Embryonic facial prominence (tissue), 1 donor: ENCODE measurements at regions not wholly inside any gene's neighbourhood (a gene's known extent, or its start where the extent isn't known, plus 50 kb on each side); places are given as distances from the start of the nearest gene placed in this dataset.
"Not testable (repeated sequence)": the region's sequence is repeated elsewhere in the genome, so short reads cannot be mapped to it uniquely, and the experiment has no call there.

Source experiments
- DNase-seq: peaks from one replicate; pipeline ENCODE4 v3.0.0-alpha.2; 2016; ENCODE audit errors: extremely low spot score

DNA sequence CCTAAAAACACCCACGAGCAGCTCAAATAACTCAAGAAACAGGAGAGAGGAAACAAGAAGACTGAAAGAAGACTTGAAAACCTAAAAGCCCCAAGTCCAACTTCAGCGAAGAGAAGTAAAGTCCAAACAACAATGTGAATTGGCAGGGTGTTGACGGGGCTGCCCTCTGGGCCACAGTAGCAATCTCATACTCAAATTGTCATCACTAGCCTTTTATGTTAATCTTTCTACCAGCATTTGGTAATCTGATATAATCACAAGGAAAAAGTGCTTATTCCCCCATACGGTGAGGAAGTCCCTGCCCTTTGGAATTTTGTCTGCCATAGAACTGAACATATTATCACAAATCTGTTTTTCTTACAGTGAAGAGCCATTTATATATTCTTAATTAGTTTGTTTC, 51.5 kb upstream of the IFNE start:
- DNase-seq, result no peak

DNA sequence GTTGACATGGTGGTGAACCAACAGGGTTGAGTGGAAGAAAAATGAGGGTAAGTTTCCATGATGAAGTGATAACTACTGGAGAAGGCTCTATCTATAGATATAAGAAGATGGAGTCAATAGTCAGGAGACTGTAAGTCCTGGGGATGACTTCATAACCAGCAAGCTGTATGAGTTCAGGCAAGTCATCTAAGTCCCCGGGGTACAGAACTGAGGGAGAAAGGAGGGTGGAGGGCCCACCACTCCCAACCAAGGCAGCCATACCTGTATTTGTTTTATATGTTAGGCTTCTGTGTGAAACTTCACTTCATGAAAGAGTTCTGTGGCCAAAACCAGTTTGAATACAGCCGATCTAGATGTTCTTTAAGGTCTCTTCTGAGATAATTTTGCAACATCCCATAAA, 53.3 kb upstream of the IFNE start:
- DNase-seq, result no peak

DNA sequence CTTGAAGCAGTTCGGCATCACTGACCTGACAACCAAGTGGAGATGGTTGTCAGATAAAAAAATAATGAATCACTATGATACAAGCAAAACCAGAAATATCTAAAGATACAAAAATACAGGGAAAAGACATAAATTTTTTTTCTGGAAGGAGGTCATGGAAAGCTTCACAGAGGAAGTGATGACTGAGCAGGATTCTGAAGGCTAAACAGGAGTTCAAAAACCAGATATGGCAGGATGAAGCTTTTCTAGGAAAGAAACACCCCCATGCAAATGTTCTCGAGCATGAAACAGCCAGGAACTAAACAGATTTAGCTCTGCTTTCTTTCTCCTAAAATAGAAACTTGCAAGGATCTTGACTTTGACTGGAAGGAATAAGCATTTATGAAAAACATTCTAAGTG, 60.7 kb upstream of the IFNE start:
- DNase-seq, result no peak

DNA sequence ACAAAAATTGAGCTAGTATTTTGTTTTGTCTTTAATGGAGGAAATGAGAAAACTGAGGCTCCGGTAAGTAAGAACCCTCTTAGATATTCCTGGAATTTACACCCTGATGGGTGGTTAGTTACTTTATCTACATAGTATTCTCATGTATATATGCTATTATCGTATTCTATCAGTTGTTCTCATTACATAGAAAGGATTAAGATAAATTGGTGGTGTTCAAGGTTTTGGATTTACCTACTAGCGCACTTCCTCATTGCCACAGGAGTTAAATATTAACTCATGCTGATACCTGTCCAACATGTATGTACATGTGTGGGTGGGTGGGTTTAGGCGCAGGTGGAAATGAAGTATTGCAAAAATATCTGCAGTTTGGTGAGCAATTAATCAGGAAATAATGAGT, 61.1 kb upstream of the IFNE start:
- no peak for DNase-seq

DNA sequence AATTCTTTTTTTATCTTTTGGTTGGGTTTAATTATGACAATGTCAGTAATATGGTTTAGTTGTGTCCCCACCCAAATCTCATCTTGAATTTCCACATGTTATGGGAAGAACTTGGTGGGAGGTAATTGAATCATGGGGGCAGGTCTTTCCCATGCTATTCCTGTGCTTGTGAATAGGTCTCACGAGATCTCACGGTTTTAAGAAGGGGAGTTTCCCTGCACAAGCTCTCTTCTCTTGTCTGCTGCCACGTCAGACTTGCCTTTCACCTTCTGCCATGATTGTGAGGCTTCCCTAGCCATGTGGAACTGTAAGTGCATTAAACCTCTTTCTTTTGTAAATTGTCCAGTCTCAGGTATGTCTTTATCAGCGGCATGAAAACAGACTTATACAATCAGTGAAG, 61.7 kb upstream of the IFNE start:
- DNase-seq, result not testable (repeated sequence)

DNA sequence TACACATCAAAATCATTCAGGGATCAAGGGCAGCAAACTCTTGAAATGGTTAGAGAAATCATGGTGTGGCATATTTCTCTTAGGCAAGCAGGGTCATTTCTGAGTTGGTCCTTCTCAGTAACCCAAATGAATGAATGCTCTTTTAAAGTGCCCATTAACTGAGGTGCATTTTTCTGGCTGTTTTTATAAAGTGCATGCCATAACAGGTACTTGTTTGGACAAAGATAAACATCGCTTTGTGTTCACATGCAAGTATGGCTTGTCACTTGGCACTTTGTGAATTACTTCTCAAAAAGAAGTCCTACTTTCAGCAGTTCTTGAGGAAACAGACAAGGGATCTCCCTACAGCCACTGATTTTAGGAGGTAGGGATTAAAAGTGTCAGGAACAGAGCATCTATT, 64.8 kb upstream of the IFNE start:
- no peak for DNase-seq

DNA sequence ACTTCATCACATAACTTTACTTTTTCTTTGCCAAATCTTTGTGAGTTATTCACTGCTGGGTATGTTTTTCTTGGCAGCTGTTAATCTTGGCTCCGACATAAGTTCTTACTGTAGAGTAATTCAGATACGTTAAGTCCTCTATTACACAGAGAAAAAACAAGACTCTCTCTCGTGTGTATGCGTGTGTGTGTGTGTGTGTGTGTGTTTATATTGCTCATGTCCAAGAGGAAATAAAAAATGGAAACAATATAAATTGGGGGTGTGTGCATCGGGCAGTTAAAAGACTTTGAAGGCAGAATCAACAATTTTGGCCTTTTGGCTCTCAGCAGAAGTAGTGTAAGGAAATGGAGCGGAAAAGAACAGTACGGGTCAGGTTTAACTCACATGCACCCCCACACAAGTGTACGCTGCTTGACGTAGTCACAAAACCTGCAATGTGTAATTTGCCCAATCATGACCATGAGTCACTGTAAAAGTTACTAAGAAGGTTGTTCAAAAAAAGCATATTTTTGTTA, 67.2 kb upstream of the IFNE start:
- peak; percentile 77 for DNase-seq

DNA sequence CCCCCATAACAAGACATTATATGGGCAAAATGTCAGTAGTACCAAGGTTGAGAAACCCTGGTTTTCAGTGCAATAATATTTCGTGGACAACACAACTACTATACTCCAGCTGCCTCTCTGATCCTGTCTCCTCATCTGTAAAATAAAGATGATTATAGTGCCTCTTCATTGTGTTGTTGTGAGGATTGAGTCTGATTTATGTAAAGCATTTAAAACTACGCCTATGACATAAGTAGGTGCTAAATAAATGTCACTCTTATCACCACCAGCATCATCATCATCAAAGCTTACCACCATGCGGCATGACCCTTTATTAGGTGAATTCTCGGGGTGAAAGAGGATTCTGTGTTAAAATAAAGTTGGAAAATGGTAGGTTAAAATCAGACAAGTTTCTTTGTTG, 67.8 kb upstream of the IFNE start:
- DNase-seq, result no peak

DNA sequence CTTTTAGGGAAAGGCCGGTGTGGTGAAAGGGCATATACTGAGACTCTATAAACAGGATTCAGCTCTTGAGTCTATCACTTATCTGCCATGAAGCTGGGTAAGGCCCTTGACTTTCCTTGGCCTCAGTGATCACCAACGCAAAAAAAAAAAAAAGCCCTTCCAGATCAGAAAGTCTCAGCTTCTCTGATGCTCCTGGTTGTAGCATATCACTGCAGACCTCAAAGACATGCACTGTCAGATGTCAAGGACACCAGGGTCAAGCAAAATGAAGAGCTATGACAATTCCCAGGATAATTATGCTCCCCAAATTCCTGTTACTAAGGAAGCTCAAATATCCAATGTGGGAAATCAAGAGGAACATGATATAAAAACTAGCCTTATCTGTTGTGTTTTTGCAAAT, 68.3 kb upstream of the IFNE start:
- no peak for DNase-seq

DNA sequence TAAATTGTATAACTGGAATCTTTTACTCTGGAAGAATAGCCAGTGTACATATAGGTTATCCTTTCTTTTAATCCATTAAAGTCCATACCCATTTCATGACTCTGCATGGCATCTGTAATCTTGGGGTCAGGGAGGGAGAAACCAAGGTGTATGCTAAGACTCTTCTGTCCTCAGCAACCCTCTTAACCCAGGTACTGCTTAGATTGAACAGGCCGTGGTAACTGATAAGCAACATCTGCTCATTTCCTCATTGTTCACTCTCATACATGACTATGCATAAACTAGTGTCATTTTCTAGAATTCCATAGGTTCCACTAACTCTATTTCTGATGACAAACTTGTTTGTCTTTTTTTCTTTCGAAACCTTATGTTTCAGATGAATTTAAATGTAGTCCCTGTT, 69.3 kb upstream of the IFNE start:
- DNase-seq, result no peak

DNA sequence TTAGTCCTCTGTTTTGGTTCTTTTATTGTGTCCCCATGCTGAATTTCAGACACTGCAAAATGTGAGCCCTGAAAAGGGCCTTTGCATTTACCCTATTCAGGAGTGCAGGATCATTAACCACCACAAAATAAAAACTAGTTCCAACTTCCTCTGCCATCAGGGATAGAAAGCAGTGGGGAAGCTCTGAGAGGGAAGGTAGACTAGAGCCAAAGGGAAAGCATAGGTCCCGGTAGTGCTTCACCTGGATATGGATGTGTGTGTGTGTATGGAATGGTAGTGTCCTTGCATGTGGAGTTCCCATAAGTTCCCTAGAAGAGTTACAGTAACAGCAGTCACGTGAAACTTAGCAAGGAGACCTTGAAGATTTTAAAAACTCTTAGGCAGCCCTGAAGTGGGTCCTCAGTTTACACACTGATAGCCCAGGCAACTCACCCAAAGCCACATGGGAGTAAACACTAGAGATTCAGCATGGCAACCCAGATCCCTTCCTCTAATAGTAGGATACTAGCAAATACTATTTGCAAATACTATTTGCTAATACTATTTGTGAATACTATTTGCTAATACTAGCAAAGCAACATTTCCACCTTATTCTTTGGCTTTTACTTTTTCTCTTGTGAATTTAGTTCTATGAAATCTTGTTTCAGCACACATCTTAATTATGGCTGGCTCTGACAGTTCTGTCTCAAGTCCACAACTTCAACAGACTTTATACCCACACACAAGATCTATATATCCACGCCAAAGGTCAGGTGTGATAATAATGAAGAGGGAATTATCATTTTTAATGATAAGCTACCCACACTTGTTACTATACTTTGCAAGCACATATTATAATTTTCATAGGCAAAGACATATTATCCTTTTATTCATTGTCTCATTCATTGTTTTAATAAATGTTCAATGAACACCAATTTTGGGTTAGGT, 70.4 kb upstream of the IFNE start:
- DNase-seq, result no peak

DNA sequence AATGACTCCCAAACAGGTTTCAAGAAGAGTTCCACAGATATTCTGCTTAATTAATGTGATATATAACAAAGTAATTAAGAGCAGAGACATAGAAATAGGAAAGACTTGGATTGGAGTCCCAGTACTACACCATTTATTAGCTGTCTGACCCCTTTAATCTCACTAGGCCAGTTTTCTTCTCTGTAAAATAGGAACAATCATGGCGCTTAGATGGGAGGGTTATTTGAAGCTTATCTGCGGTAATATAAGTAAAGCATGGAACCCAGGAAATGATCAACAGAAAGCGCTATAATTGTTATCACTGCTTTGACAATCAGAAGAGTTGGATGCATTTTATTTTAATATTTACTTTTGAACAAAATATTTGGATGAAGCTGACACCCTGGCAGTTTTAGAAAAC, 71.3 kb upstream of the IFNE start:
- DNase-seq, result no peak

DNA sequence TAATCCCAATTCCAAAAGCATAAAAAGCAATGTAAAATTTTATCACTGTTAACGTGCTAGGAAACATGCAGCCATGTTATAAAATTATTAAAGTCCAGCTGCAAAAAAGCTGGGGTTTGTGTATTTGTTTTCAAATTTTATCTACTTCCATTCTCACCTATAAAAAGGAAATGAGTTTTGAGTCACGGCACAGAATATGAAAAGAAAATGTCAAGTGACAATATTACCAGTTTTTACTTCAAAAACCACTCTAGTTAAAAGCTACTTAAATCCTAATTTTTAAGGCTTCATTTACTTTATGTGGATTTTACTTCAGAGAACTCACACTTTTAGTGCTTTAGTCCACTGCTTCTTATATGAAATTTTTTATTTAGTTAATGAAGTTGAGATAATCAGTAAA, 72.7 kb upstream of the IFNE start:
- DNase-seq, result no peak

DNA sequence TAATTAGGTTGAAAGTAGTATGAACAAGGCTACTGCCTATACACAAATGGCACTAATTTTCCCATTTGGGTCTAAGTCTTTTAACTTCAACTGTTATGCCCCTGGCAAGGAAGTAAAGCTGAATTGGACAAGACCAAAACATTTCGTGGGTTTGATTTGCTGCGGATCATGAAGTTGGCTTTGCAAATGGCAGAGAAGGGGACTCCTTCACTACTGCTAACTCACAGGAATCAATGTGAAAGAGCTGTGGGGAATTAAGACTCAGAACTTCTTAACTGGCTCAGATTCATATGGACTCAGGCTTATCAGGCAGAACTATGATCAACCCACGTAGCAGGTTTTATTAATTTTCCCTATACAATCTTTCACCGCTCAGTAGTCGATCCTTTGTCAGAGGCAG, 73.8 kb upstream of the IFNE start:
- DNase-seq, result no peak

DNA sequence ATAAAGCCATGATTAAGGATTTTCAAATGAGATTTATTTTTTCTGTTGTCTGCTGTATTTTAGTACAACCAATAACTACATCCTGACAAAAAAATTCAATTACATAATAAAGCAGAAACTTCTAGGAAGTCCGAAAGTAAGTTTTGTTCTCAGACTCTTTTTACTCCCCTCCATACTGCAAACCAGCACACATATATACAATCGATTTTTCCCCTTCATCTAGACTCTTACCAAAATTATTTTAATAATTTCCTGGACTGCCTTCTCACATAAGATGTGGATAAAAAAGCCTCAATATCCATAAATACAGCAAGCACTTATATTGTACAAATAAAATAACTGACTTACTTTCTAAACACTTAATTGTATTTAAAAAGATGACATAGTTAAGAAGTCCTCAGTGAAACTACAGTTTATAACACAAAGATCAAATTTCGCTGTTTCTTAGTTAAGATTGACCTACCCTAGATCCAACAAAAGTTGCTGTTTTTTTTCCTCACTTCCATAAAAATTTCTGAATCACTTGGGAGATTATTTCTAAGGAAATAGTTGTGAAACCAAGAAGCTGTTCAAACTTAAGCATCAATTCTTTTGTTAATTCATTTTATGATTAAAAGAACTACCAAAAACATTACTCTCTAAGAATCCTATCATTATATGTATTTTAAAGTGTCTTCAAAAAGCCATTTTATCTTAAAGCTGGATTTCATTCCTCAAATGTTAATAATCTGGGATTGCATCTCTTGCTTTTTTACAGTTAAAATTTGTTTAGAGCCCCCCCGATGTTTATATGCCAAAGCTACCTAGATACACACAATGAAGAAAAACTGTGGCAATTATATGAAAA, 74.7 kb upstream of the IFNE start:
- DNase-seq, result no peak

DNA sequence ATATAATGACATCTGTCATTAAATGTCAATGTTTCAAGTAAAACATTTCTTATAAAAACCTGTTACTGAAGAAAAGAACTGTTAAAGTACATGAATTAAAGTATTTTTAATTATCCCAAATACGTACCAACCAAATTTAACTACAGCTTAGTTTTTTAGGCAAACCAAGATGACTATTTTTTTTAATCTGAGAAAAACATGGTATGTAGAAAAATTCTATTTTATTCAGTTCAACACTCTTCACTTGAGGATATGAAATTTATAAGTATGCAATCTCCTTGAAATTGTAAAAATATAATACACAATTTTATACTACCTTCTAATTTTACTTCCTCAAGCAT, 75.3 kb upstream of the IFNE start:
- DNase-seq, result no peak

DNA sequence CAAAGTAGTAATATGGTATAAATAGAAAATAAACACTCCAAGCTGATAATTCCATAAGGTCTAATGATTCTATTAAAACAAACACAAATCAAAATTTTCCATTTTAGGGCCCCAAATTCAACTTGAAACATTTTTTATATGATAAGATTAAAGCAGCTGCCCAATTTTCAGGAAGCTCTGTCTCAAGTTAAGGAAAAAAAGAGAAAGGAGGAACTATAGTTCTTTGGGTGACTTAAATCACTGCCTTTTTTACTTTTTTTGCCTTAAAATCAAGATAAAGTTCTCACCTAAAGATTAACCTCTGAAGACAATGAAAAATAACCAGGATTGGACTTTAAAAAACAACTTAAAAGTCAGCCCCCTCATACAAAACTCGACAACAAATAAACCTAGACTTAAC, 76.0 kb upstream of the IFNE start:
- DNase-seq, result no peak

DNA sequence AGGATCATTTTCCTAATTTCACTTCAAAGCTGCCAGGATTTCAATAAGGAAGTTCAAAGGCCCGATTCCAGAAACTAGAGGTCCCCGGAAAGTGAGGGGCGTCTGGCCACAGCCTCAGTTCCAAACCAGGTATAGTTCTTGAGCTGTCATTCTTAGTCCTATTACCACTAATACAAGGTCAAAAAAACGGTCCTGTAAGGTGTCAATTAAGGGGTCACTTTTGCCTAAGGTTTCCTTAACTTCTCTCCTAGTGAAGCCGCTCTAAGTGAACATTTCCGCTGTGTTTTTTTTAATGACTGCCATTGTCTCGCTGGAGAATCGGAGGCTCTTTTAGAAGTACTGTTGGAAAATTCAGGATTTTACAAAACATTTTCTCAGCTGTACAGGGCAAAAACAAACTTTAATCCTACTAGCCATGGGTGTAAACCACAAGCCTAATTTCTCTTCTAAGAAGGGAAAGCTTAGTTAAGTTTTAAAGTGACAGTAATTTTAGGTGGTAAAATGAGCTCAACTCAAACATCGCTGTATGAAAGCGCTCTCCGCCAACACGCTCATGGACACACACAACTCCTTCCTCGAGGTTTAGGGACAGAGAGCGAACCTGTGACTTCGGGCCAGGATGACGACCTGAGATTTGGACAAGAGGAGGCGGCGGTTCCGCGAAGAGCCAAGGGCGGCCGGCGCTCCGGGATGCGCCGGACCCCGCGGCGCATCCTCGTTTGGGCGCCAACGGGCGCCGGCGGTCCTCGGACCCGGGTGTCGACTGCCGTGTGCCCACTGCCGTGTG, 76.7 kb upstream of the IFNE start:
- DNase-seq, result no peak

DNA sequence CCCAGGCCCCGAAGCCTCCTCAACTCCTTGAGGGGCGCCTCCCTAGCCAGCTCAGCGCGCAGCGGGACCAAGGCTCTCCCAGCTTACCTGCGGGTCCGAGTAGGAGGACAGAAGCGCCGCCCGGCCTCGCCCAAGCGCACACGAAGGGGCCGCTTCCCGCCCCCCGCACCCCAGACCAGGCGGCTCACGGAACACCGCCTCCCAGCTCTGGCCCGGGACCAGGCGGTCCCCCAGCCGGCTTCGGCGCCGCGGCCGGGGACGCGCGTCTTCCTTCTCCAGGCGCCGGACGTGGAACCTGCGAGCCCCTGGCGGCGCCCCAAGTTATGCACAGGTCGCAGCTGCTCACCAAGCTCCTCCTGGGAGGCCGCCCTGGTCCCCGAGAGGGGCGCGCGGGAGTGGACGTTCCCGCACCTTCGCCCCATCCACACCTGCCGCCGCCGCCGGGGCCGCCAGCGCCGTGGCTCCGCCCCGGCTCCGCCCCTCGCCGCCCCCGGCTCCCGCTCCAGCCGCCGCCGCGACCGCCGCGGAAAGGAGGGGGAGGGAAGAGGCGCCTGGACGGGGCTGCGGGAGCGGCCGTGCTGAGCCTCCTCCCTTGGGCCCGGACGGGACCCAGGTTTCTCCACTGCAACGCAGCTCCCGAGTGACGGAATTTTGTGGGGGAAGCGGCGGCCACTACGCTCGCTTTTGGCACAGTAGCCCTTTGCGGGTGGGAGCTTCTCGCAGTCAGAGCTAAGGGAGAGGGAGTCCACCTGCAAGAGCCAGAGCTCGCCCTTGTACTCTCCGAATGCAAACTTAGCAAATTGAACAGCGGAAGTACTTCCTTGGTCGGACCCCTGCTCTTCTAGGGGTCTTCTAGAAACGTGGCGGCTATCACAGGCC, 77.5 kb upstream of the IFNE start:
- DNase-seq, result no peak

DNA sequence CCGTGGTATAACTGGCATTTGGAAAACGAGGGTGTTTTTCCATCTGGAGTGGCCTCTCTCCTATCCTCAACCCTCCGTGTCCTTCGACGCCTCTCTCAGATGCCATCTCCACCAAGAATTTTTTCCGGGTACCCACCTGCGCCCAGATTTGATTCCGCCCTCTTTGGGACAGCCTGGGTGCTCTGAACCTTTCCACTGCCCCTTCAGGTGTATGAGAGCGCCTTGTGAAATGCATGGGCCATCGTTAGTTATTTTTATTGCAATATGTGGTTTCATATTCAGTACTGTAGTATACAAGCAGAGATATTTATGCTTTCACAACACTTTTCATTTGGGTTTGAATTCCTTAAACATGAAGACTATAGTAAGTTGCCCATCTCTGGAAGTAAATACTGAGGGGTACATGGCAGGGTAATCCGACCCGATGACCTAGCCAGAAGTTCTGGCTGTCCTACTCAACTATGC, 78.2 kb upstream of the IFNE start:
- DNase-seq, result no peak

DNA sequence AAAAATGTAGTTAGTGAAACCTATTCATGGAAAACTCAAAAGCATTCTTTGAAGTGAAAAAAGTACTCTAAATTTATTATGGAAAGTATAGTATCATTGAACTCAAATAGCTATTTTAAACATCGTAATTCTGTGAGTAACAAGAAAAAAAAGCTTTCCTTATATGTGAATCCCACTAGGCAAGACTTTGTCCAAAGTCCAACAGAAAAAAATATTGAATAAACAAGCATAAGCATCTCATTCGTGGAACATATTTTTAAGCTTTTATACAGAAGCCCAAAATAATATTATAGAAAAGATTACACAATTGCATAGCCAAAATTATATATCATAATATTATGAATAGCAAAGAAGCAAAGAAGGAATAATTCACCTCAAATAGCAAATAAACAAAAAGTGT, 79.4 kb upstream of the IFNE start:
- DNase-seq, result no peak
